K562 (cell line): ENCODE measurements at regions not wholly inside any gene's neighbourhood (a gene's known extent, or its start where the extent isn't known, plus 50 kb on each side); places are given as distances from the start of the nearest gene placed in this dataset.

Experiments
- ATAC-seq: fragments of 200-7000 bp; cut with Tn5 transposase; 3 replicates; pipeline ENCODE4 v1.9.1; 2020; ENCODE audit warnings: moderate library complexity
- BruUV-seq: library from RNA; stranded (reverse); fragments of 400-500 nt; replicated peaks from 2 replicates; lab custom pipeline; 2021; lab: Mats Ljungman, UMichigan
- CTCF ChIA-PET: fragments of 300-600 bp; formaldehyde crosslinking; extraction: SDS; loops from one replicate; lab custom pipeline; 2021; ENCODE audit warnings: low intra/inter-chr PET ratio; lab: Yijun Ruan, JAX
- POLR2A ChIA-PET: fragments of 300-600, 350-650 bp; sonication (Branson Sonifier 250); formaldehyde crosslinking; extraction: SDS; loops from one replicate; lab custom pipeline; 2021; ENCODE audit warnings: antibody characterized with exemption, inconsistent platforms; lab: Yijun Ruan, JAX
- DNase-seq, 4 experiments: peaks; one replicate each; pipeline versions ENCODE4 v3.0.0 to v3.0.0-alpha.2; 2011 to 2018; ENCODE audit warnings: low spot score in 3 of 4, mixed read lengths in 3 of 4; ENCODE audit errors: extremely low read depth in 1 of 4
- FAIRE-seq: peaks from 2 replicates; lab custom pipeline; 2011; peaks lifted over from hg19 to GRCh38; lab: Jason Lieb, UNC
- H2AFZ ChIP-seq: 2 replicates; pipeline ENCODE4 v1.6.0; 2011; ENCODE audit warnings: low read depth, low read length, control low read depth, inconsistent platforms
- H3K27ac ChIP-seq: fragments of 200-600 bp; 3 replicates; pipeline ENCODE4 v1.8.0; 2011; ENCODE audit warnings: low read depth, mild to moderate bottlenecking, control low read depth, inconsistent platforms, low read length, moderate library complexity, mixed read lengths; ENCODE audit errors: extremely low read depth
- H3K27me3 ChIP-seq, 2 experiments: fragments of 300-600 bp in 1 of 2; 2 replicates in 1 of 2; 3 replicates in 1 of 2; pipeline versions ENCODE4 v1.6.0 to v1.8.0; 2011; ENCODE audit warnings: inconsistent platforms in 2 of 2, low read length in 2 of 2, mild to moderate bottlenecking in 1 of 2, mixed read lengths in 1 of 2, moderate library complexity in 1 of 2; ENCODE audit not compliant: control insufficient read depth in 2 of 2, insufficient read depth in 2 of 2
- H3K36me3 ChIP-seq: fragments of 300-600 bp; 3 replicates; pipeline ENCODE4 v1.8.0; 2011; ENCODE audit warnings: mild to moderate bottlenecking, low read length, inconsistent platforms; ENCODE audit not compliant: control insufficient read depth, insufficient read depth
- H3K4me1 ChIP-seq, 2 experiments: fragments of 200-600 bp in 1 of 2; replicated peaks in 1 of 2; 2 replicates in 1 of 2; 3 replicates in 1 of 2; pipeline versions ENCODE4 v1.5.1 to v1.8.0; 2011; ENCODE audit warnings: inconsistent platforms in 2 of 2, low read length in 2 of 2, mild to moderate bottlenecking in 1 of 2, mixed read lengths in 1 of 2, moderate library complexity in 1 of 2; ENCODE audit not compliant: control insufficient read depth in 2 of 2, insufficient read depth in 2 of 2
- H3K4me2 ChIP-seq: 2 replicates; pipeline ENCODE4 v1.6.1; 2011; ENCODE audit warnings: low read length, control low read depth, inconsistent platforms, mixed read lengths; ENCODE audit not compliant: insufficient read depth
- H3K4me3 ChIP-seq: fragments of 200-600 bp; sonication (generic), shearing (Covaris generic); 2 replicates; pipeline ENCODE4 v1.5.1; 2016; ENCODE audit warnings: control low read depth, inconsistent platforms
- H3K79me2 ChIP-seq: fragments of 200-600 bp; 3 replicates; pipeline ENCODE4 v1.8.0; 2011; ENCODE audit warnings: low read length, inconsistent platforms; ENCODE audit not compliant: control insufficient read depth, insufficient read depth
- H3K9ac ChIP-seq, 2 experiments: 2 replicates each; pipeline versions ENCODE4 v1.6.0 to v1.6.1; 2011; ENCODE audit warnings: low read depth in 2 of 2, low read length in 2 of 2, control low read depth in 1 of 2, inconsistent platforms in 1 of 2, mild to moderate bottlenecking in 1 of 2, mixed read lengths in 1 of 2; ENCODE audit not compliant: insufficient read depth in 1 of 2
- H3K9me1 ChIP-seq: one replicate; pipeline ENCODE4 v1.6.0; 2011; ENCODE audit warnings: inconsistent platforms, mild to moderate bottlenecking, low read length, moderate library complexity; ENCODE audit not compliant: control insufficient read depth, insufficient read depth
- H3K9me3 ChIP-seq: replicated peaks from 2 replicates; pipeline ENCODE4 v1.5.1; 2011; ENCODE audit warnings: low read depth, low read length, inconsistent platforms; ENCODE audit not compliant: control insufficient read depth, insufficient read depth
- H4K20me1 ChIP-seq: replicated peaks from 2 replicates; pipeline ENCODE4 v1.6.1; 2011; ENCODE audit warnings: low read length, inconsistent platforms, mixed read lengths; ENCODE audit not compliant: control insufficient read depth, insufficient read depth
- CBX5 ChIP-seq: IDR thresholded peaks from 2 replicates; pipeline ENCODE4 v1.6.1; 2014; ENCODE audit warnings: low read depth, borderline replicate concordance
- DMBX1 ChIP-seq: fragments of 250-450 bp; sonication (Bioruptor Pico); IDR thresholded peaks from 2 replicates; pipeline ENCODE4 v1.8.0; 2022; ENCODE audit warnings: inconsistent platforms, mild to moderate bottlenecking, moderate library complexity, borderline replicate concordance
- NONO ChIP-seq, 2 experiments: fragments of 200-400 bp in 1 of 2; fragments of 450-650 bp in 1 of 2; formaldehyde crosslinking in 1 of 2; IDR thresholded peaks; 2 replicates each; pipeline ENCODE4 v1.6.1; 2017; ENCODE audit warnings: low read depth in 2 of 2, mild to moderate bottlenecking in 2 of 2, moderate library complexity in 2 of 2, low read length in 1 of 2
- STAT5B ChIP-seq: fragments of 250-450 bp; sonication (Bioruptor Pico); IDR thresholded peaks from 2 replicates; pipeline ENCODE4 v1.8.0; 2021; ENCODE audit warnings: mild to moderate bottlenecking, inconsistent platforms
- TSHZ1 ChIP-seq: fragments of 250-450 bp; sonication (Bioruptor Pico); IDR thresholded peaks from 2 replicates; pipeline ENCODE4 v1.4.0; 2020; ENCODE audit warnings: mild to moderate bottlenecking, moderate library complexity
- ZNF224 ChIP-seq: sonication (generic); formaldehyde crosslinking; IDR thresholded peaks from 2 replicates; pipeline ENCODE4 v1.8.0; 2022; ENCODE audit warnings: mild to moderate bottlenecking, missing genetic modification reagents
- ZNF561 ChIP-seq: fragments of 450-650 bp; formaldehyde crosslinking; conservative IDR thresholded peaks from 2 replicates; pipeline ENCODE4 v1.4.0; 2020; ENCODE audit warnings: mild to moderate bottlenecking, moderate library complexity
- ZNF75A ChIP-seq: fragments of 450-650 bp; formaldehyde crosslinking; IDR thresholded peaks from 2 replicates; pipeline ENCODE4 v1.4.0; 2020; ENCODE audit warnings: mild to moderate bottlenecking
- ZNF785 ChIP-seq: fragments of 250-450 bp; sonication (Bioruptor Pico); IDR thresholded peaks from 2 replicates; pipeline ENCODE4 v1.4.0; 2020; ENCODE audit warnings: mild to moderate bottlenecking
- WGBS: fragments of 100-300 bp; shearing (Covaris generic); methylation state at CpG from one replicate; pipeline ENCODE4 v1.1.6; 2016; ENCODE audit warnings: low coverage, mixed read lengths; ENCODE audit not compliant: insufficient coverage; ENCODE audit errors: missing lambda C conversion rate; 5-methylcytosine and 5-hydroxymethylcytosine counted together
- in situ Hi-C: fragments of 300-500 bp; cut with MboI; formaldehyde crosslinking; loops from 4 replicates; pipeline ENCODE4 v1.15.0; 2018; ENCODE audit warnings: inconsistent platforms, mixed read lengths
- intact Hi-C: fragments of 100-400 bp; cut with micrococcal nuclease; formaldehyde crosslinking; loops from 2 replicates; pipeline ENCODE4 v1.14.2; 2022

- no TSS peak for BruUV-seq
- intact Hi-C loops, result no loop called here
- in situ Hi-C loops, result no loop called here
- ATAC-seq, result no peak
- no peak overlapping the region for H3K4me2 ChIP-seq
- H3K4me3 ChIP-seq, result no peak overlapping the region
- no peaks in the 10 kb centered on the region for H3K9me1 ChIP-seq
- H3K79me2 ChIP-seq, result no peaks in the 10 kb centered on the region
- no peak for DNase-seq
- TF ChIP-seq STAT5B (CRISPR knock-in tag), result no peak
- no peak for TF ChIP-seq DMBX1 (CRISPR knock-in tag)
- no peak for TF ChIP-seq ZNF224 (CRISPR knock-in tag)
- H3K9ac ChIP-seq, result no peak overlapping the region
- POLR2A ChIA-PET, result no interaction called here
- FAIRE-seq, result no peak
- H3K36me3 ChIP-seq, result no peaks in the 10 kb centered on the region
- H3K4me1 ChIP-seq, result no peaks in the 10 kb centered on the region
- no peaks in the 10 kb centered on the region for H3K27me3 ChIP-seq
- H4K20me1 ChIP-seq, result no peaks in the 10 kb centered on the region
- CTCF ChIA-PET, result interaction anchor here (0.6 kb wide), 1 partner anchor 210 kb away, joined by 4 read pairs; no protein-coding TSS in a partner anchor
- H2AFZ ChIP-seq, result no peak overlapping the region
- H3K27ac ChIP-seq, result no peak overlapping the region
- no peaks in the 10 kb centered on the region for H3K9me3 ChIP-seq
- 0% methylated on average over 3 of the region's 3 CpGs for WGBS
These were observed 522.4 kb downstream of the GATA3 start for GRCh38 chr10:8576911-8577310.

- ChIA-PET CTCF (no interaction called here), POLR2A (no interaction called here)
- H3K4me3 ChIP-seq, result no peak overlapping the region
- DNase-seq, result no peak
- no peaks in the 10 kb centered on the region for H3K36me3 ChIP-seq
- no peak overlapping the region for H3K27ac ChIP-seq
- in situ Hi-C loops, result no loop called here
- H3K27me3 ChIP-seq, result no peaks in the 10 kb centered on the region
- H3K4me2 ChIP-seq, result no peak overlapping the region
- H2AFZ ChIP-seq, result no peak overlapping the region
- TF ChIP-seq NONO (IDR thresholded peaks at IDR 0.05; ENCODE audit: low read depth in 2 of 2, low read length in 1 of 2), result no peak
- no peak for TF ChIP-seq ZNF785 (CRISPR knock-in tag)
- no peak for TF ChIP-seq ZNF75A (CRISPR knock-in tag)
- no peak for TF ChIP-seq ZNF561 (CRISPR knock-in tag)
- TF ChIP-seq CBX5, result no peak
- TF ChIP-seq TSHZ1 (CRISPR knock-in tag), result no peak
- H3K9ac ChIP-seq, result no peak overlapping the region
- H3K9me1 ChIP-seq, result no peaks in the 10 kb centered on the region
- no TSS peak for BruUV-seq
- ATAC-seq, result no peak
- intact Hi-C loops, result no loop called here
- H3K79me2 ChIP-seq, result no peaks in the 10 kb centered on the region
- 3% methylated on average over 7 of the region's 7 CpGs for WGBS
- no peaks in the 10 kb centered on the region for H3K9me3 ChIP-seq
- FAIRE-seq, result no peak
- H4K20me1 ChIP-seq, result no peaks in the 10 kb centered on the region
- no peaks in the 10 kb centered on the region for H3K4me1 ChIP-seq
These were observed 523.2 kb downstream of the GATA3 start for GRCh38 chr10:8577686-8578085.
